ENCODE measurements at regions not wholly inside any gene's neighbourhood (a gene's known extent, or its start where the extent isn't known, plus 50 kb on each side); places are given as distances from the start of the nearest gene placed in this dataset.

DNA sequence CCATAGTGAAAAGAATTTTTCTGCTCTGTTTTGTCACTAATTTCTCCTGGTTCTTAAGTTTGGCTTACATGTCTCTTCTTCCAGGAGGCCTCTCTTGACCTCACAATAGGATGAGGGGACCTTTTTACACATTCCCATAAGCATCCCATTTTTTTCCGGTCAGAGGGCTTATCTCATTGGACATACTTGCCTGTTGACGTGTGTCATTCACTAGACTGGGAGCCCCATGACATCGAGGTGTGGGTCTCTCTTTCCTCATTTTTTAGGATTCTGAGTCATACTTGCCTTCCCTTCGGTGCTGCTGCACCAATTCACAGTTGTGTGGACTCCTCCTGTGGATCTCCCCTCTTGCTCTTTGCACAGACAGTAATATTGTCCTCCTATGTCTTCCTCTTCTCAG, 601.8 kb downstream of the GATA3 start:
- TF ChIP-seq, protein P1, sequence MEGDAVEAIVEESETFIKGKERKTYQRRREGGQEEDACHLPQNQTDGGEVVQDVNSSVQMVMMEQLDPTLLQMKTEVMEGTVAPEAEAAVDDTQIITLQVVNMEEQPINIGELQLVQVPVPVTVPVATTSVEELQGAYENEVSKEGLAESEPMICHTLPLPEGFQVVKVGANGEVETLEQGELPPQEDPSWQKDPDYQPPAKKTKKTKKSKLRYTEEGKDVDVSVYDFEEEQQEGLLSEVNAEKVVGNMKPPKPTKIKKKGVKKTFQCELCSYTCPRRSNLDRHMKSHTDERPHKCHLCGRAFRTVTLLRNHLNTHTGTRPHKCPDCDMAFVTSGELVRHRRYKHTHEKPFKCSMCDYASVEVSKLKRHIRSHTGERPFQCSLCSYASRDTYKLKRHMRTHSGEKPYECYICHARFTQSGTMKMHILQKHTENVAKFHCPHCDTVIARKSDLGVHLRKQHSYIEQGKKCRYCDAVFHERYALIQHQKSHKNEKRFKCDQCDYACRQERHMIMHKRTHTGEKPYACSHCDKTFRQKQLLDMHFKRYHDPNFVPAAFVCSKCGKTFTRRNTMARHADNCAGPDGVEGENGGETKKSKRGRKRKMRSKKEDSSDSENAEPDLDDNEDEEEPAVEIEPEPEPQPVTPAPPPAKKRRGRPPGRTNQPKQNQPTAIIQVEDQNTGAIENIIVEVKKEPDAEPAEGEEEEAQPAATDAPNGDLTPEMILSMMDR (conservative IDR thresholded peaks at IDR 0.05 in 1 of 2, IDR thresholded peaks at IDR 0.05 in 1 of 2; ENCODE audit: extremely low read depth in 1 of 2, insufficient read depth in 1 of 2, low read depth in 1 of 2, low read length in 2 of 2) = no peak
- TF ChIP-seq EZH2 (IDR thresholded peaks at IDR 0.05; ENCODE audit: borderline replicate concordance, low read length) = no peak

Measured in mammary epithelial cell (primary cell).